ENCODE measurements at regions not wholly inside any gene's neighbourhood (a gene's known extent, or its start where the extent isn't known, plus 50 kb on each side); places are given as distances from the start of the nearest gene placed in this dataset.

DNA sequence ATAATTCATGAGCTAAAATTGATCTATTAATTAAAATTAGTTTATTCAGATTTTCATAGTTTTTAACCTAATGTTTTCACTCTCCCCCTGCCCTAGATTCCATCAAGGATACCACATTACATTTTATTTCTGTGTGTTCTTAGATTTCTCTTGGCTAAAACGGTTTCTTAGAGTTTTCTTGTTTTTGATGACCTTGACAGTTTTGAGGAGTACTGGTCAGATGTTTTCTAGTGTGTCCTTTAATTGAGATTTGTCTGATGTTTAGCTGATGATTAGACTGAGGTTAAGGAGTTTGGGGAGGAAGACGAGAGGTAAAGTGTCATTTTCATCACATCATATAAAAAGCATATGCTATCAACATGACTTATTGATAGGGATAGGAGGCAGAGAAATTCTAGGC is 475.9 kb downstream of the SQOR start:
- DNase-seq = no peak

DNA sequence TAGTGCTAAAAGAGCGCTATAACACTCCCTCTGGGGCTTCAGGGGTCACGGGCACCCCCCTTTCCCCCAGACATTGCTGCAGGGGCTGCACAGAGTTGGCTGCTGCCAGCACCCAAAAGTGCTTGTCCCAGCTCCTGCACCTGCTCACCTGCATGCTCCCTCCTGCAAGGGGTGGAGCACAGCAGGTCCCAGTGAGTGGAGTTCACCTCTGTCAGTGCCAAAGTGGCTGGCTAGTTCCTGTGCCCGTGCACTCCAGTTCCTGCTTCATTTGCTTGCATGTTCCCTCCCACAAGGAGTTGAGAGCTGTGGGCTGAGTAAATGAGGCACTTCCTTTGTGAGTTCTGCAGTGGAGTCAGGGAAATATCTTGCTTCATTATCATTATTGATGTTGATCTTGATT is 476.9 kb downstream of the SQOR start:
- no peak for DNase-seq

DNA sequence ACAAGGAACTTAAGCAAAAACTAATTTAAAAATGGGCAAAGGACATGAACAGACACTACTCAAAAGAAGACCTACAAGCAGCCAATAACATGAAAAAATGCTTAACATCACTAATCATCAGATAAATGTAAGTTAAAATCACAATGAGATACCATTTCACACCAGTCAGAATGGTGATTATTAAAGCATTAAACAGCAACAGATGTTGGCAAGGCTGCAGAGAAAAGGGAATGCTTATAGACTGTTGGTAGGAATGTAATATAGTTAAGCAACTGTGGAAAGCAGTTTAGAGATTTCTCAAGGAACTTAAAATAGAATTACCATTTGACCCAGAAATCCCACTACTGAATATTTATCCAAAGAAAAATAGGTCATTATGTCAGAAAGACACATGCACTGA is 482.2 kb downstream of the SQOR start:
- no peak for DNase-seq

DNA sequence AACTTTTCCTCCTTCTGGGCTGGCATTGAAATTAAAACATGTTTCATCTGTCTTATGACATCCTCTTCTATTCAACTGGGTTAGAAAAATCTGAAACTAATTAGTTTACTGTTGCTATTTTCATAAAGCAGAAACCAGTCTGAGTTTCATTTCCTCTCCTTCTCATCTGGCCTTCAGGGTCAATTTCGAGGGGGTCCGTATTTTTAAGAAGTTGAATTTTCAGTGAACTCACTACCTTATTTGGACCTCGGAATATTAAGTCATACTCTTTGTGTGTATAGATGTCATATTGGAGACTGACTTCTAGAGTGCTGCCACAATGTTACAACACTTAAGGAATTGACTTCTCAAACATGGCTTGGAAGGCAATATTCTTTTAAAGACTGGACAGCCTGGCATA is 485.9 kb downstream of the SQOR start:
- no peak for DNase-seq

DNA sequence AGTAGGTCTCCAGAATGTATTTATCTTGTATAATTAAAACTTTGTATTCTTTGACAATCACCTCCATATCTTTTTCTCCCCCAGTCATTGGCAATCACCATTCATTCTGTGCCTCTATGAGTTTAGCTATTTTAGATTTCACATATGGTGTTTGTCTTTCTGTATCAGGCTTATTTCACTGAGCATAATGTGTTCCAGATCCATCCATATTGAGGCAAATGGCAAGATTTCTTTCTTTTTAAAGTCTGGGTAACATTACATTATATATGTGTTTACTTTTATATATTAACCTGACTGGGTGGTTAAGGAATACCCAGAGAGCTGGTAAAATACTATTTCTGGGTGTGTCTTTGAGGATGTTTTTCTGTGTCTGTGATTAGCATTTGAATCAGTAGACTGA is 486.6 kb downstream of the SQOR start:
- no peak for DNase-seq

DNA sequence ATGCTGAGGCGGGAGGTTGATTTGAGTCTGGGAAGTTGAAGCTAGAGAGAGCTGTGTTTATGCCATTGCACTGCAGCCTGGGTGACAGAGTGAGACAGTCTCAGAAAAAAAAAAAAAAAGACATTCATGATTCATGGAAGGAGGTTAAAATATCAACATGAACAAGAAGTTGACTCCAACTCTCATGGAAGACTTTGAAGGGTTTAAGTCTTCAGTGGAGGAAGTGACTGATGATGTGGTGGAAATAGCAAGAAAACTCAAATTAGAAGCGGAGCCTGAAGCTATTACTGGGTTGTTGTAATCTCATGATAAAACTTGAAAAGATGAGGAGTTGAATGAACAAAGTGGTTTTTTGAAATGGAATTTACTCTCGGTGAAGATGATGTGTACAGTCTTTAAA is 491.8 kb downstream of the SQOR start:
- no peak for DNase-seq

DNA sequence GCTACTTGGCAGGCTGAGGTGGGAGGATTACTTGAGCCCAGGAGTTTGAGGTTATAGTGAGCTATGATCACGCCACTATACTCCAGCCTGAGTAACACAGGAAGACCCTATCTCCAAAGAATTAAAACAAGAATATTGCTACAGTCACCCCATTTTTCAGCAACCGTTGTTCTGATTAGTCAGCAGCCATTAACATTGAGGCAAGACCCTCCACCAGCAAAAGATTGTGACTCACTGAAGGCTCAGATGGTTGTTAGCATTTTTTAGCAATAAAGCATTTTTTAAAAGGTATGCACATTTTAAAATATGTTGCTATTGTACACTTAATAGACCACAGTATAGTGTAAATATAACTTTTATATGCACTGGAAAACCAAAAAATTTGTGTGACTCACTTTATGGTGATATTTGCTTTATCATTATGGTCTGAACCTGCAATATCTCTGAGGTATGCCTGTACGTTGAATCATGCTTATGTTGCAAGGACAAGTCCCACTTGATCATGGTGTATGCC is 492.6 kb downstream of the SQOR start:
- no peak for DNase-seq

DNA sequence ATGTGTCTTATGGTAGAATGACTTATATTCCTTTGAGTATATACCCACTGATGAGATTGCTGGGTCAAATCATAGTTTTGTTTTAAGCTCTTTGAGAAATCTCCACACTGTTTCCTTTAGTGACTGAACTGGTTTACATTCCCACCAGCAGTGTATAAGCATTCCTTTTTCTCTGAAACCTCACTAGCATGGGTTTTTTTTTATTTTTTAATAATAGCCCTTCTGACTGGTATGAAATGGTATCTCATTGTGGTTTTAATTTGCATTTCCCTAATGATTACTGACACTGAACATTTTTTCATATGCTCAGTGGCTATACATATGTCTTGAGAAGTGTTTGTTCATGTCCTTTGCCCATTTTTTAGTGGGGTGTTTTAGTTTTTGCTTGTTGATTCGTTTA is 494.3 kb downstream of the SQOR start:
- DNase-seq = no peak

DNA sequence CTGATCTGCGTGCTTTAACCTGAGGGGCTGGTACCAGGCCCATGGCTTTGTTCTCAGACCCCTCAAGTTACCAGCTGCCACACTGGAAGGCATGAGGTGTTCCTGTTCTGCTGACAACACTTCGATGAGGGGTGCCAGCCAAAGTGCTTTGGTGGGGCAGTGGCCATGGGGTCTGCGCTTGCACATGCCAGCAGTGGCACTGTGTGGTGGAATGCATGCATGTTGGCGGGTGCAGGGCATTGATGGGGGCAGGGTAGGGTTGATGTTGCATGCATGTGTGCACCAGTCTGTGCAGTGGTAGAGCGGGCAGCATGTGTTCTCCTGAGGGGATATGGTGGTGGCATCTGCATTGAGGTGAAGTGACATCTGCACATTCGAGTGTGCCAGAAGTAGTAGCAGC is 497.0 kb downstream of the SQOR start:
- no peak for DNase-seq

DNA sequence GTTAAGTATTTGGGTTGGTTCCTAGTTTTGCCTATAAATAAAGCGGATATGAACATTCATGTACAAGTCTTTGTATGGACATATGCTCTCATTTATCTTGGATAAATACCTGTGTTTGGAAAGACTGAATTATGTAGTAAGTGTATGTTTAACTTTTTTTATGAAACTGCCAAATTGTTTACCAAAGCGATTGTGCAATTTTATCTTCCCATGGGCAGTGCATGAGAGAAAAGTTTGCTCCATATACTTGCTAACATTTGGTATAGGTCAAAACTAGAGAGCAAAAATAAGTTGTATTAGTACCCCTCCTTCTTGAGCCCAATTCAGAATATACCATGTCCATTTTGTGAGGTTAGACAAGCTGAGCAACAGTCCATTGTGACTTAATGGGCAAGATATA is 502.6 kb downstream of the SQOR start:
- no peak for DNase-seq

DNA sequence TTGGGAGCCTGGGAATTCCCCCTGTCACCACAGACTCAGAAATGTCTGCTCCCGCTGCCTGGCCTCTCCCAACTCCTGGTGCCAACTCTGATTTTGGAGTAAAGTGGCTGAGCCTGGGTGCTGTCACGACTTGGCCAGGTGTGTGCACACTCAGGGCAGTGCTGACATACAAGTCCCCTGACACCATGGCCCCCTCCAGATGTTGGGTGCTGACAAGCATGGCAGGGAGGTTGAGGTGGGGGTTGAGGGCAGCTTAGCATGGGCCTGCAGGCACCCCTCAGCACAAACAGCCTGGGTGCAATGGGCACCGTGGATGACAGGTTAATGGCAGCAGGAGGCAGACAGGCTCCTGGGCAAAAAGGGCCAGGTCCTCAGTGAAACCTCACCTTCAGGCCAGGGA is 511.2 kb downstream of the SQOR start:
- no peak for DNase-seq

DNA sequence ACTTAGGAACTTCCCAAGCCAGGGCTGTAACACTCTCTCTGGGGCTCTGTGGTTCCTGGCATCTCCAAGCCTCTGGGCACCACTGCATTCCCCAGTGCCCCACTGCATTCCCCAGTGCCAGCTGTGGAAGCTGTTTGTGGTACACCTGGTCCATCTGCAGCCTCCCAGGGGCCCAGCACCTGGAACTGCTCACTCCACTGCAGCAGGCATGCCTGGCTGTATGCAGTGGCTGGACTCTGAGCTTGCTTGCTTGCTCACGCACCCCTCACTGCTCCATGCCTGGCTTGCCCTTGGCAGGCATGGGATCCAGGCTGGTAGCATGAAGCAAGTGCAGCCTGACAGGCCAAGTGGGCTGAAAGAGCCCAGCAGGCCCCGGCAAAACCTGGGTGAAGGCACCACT is 512.1 kb downstream of the SQOR start:
- no peak for DNase-seq

DNA sequence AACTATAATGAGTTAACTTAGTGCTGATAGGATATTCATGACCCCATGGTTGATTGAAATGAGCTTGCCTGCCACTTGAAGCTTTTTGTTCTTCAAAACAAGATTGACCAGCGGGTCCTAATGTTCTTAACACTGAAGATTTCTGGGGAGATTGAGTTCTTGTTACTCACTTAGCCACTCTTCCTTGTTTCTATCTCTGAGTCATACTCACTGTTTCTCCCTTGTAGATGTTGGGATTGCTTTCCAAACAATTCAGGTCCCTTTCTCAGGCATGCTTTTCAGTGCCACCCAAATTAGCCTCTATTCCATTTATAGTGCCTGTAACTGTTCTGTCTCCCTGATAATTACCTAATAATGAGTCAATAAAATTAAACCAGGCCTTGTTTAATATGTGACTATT is 517.0 kb downstream of the SQOR start:
- DNase-seq = no peak

DNA sequence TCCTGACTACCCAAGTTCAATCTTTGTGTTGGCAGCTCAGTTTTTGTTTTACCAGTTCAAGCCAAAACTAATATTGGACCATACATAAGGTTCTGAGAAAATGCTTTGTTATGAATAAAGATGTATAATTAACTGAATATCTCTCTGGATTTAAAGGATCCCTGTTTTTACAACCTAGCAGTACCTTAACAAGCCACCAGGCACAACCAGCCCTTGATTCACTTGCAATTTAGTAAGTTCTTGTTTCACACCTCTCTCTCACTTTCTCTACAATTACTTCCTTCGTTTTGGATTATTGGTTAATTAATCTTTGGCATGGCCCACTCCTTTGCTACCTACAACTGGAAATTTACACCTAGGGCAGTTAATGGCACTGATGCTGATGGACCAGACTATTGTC is 531.9 kb downstream of the SQOR start:
- DNase-seq = no peak

DNA sequence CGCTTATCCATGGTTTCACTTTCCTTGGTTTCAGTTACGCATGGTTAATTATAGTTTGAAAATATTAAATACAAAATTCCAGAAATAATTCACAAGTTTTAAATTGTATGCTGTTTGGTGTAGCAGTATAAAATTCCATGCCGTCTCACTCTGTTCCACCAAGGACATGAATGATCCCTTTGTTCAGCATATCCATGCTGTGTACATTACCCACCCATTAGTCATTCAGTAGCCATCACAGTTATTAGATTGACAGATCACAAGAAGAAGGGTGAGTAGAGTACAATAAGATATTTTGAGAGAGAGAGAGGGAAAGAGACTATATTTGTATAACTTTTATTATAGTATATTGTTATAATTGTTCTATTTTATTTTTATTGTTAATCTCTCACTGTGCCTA is 535.5 kb downstream of the SQOR start:
- DNase-seq = no peak

DNA sequence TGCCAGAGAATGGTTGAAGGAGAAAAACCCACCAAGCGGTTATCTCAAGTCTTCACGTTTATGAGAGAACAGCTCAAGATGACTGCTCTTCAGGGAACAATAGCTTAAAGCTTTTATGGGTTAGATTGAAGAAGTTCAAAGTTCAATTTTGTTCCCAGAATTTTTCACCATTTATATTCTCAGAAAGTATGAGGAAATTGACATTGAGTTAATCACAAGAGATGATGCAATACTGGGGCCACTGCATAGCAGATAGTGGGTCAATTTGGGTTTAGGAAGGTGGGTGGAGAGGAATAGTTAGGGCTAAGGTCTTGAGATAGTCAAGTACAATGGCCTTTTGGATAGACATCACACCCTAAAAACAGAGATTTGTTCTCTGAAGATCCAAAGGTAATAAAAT is 539.3 kb downstream of the SQOR start:
- no peak for DNase-seq

DNA sequence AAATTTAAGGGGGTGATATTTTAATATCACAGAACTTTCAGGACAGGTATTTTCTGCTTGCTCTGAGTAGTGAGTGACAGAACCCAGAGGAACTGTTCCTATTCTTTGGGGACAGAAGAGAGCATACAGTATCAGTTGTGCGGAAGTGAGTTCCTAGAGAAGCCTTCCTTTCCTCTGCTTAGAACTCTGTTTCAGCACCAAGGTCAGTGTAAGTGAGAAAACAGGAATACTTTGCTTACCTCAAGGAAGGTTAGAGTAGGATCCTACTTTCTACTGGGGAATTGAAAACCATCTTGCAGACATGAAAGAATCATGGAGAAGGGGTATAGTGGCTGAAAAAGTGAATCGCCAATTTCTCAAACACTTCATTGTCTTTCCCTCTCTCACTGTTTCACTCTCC is 542.4 kb downstream of the SQOR start:
- DNase-seq = no peak

DNA sequence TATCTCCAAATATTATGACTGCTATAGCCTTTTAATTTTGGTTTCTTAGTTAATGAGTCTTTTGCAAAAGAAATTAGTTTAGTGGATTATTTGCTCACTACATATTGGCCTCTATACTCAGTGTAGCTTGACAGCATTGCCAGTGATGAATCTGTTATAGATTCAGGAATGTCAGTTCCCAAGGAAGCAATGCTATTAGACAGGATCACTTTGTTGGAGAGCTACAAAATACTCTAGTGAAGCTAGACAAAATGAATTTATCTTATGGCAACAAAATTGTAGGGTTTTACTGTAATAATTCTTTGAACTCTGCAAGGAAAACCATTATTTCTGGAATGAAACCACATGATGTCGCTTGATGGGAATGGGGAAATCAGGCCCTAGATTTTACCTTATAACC is 543.3 kb downstream of the SQOR start:
- DNase-seq = no peak

DNA sequence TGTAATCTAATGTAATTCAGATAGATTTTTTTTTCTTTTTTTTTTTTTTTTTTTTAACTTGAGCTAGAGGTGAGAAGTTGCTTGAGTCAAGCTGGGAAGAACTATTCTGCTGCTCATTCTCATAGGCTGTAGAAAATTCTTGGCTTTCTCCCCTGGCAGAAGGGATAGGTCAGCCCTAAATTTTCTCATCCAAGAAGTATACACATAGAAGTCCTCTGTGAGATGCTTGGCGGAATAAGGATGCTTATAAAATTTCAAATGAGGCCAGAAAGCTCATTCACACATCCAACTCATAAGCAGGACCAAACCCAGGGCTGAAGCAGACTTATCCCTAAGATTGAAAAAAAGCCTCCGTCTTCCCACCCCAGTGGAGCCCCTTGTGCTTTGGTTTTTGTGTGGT is 572.5 kb downstream of the SQOR start:
- no peak for DNase-seq

DNA sequence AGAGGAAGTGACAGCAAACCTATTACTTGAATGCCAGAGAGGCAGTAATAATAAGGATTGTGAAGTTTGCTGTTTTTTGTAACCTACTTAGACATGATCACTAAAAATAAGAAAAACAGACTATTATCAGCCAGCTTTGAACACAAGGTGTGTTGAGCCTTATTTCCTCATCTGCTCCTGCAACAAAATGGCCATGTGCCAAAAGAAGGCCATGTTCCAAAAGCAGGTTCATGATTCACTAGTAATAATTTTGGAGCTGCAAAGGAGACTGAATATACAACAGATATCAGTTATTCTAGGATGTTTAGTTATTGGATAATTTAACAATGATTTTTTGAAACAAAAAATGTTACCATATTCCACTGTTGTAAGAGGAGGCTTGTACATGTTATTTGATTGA is 578.7 kb downstream of the SQOR start:
- DNase-seq = no peak

DNA sequence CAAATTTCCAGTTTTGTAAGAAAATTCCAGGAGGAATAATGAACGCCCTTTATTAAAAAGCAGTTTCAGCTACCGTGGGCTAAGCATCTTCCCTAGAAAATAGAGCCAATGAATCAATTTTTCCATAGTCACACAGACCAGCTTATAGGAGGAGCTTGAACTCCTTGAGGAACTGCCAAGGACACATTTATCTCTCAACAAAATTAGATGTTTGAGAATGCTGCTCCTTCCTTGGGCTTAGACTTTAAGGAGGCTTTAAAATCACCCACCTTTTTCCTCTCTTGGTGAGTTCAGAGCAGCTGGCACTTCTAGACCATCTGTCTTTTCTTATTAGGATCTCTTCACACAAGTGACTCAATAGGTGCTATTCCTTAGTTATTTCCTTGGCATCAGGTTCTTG is 588.0 kb downstream of the SQOR start:
- no peak for DNase-seq

DNA sequence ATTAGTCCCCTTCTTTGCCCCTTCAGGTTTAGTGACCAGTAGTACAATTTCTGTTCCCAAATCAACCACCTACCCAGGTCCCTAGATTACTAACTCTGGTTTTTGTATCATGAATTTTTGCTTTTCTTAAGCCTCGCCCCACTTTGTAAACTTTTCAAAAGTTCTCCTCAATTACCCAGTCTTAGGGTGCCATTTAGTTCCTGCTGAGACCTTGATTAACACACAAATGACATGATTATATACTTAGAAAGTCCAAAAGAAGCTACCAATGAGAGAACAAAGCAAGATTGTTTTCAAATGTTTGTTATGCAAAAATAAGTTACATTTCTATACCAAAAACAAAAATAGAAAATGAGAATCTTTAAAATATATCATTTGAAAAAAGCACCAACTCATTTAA is 594.4 kb downstream of the SQOR start:
- no peak for DNase-seq

DNA sequence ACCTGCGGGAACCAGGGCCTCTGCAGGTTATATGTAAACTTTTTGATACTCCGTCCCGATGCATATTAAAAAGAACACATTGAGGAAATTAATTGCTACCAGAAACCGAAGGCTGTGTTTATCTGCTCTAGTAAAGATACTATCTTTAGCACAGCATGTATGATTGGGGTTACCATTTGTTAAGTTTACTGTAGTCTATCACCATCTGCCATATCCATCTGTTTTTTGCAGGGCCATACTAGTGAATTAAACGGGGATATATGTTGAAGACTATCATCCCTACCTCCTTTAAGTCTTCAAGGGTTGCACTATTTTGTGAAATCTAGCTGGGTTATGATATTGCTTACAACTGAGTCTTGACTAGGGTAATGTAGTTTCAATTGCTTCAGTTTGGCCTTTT is 597.0 kb downstream of the SQOR start:
- DNase-seq = no peak

DNA sequence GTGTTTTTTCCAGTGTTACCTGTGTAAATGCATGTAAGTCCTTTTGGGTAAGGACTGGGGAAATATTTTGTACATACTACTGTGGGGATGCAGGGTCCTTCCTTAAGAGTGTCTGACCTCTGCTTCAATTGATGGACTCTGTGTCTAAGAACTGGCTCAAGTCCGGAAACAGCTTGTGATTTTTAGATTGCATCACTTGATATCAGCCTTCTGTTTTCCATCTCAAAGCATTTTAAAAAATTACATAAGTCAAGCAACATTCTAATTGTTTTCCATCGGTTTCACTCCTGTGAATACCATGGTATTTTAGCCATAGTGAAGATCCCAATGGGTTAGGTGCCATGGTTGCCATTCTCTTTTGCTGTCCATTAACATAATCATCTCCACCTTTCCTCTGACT is 597.6 kb downstream of the SQOR start:
- no peak for DNase-seq

DNA sequence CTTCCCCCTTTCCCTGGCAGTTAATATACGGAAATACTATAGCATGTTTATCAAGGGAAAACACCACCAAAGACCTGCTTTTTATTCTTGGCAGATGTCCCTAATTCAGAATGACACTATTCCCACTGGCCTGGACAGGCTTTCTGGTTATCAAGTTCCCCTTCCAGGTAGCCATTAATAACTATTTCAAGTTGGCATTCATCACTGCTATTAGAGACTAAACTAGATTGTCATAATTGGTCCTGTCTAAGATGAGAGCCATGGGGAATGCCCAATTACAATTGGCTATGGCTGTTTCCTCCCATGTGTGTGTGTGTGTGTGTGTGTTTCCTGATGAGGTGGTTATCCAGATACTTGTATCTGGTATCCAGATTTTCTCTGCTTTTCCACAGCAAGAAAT is 608.1 kb downstream of the SQOR start:
- DNase-seq = no peak
